ENCODE measurements at regions not wholly inside any gene's neighbourhood (a gene's known extent, or its start where the extent isn't known, plus 50 kb on each side); places are given as distances from the start of the nearest gene placed in this dataset.

GRCh38 chr12:42886160-42886559 is 296.6 kb upstream of the PRICKLE1 start:
- H3K4me1 ChIP-seq (ENCODE audit: control insufficient read depth in 1 of 2, insufficient read depth in 2 of 2, low read length in 2 of 2): no peaks in the 10 kb centered on the region
- H4K8ac ChIP-seq (ENCODE audit: low read depth, low read length): no peak overlapping the region
- no peak overlapping the region for H3K9ac ChIP-seq (ENCODE audit: low read length)
- no peaks in the 10 kb centered on the region for H3K9me3 ChIP-seq (ENCODE audit: insufficient read depth, low read depth, low read length)
- DNase-seq: no peak
- H3K36me3 ChIP-seq (ENCODE audit: control insufficient read depth in 1 of 2, insufficient read depth in 2 of 2, low read length in 2 of 2): no peaks in the 10 kb centered on the region
- H3K18ac ChIP-seq (ENCODE audit: low read length): no peak overlapping the region
- no peaks in the 10 kb centered on the region for H3K27me3 ChIP-seq (ENCODE audit: insufficient read depth, low read length)
- no peak overlapping the region for H4K12ac ChIP-seq (ENCODE audit: low read depth, low read length)
- H3K79me2 ChIP-seq (ENCODE audit: control insufficient read depth, insufficient read depth, low read length, poor library complexity): no peaks in the 10 kb centered on the region
- no peaks in the 10 kb centered on the region for H3K79me1 ChIP-seq (ENCODE audit: low read length)
- no peak overlapping the region for H3K23ac ChIP-seq (ENCODE audit: low read length)
- H3K14ac ChIP-seq (ENCODE audit: low read length): no peak overlapping the region
- no CpG with 5 or more reads among the region's 3 CpGs for WGBS (ENCODE audit: extremely low coverage, insufficient coverage, insufficient read length)
- H3K4me2 ChIP-seq (ENCODE audit: low read length): no peak overlapping the region
- no peak overlapping the region for H3K4ac ChIP-seq (ENCODE audit: low read depth, low read length)
- H2BK5ac ChIP-seq (ENCODE audit: low read depth, low read length, poor library complexity): no peak overlapping the region
- no peak overlapping the region for H3K4me3 ChIP-seq (ENCODE audit: low read depth, low read length)
- no peak overlapping the region for H3K27ac ChIP-seq (ENCODE audit: low read depth, low read length)
- H2AK5ac ChIP-seq (ENCODE audit: low read length): no peak overlapping the region
- H2AFZ ChIP-seq (ENCODE audit: insufficient read depth, low read length, poor library complexity): no peak overlapping the region
- H4K91ac ChIP-seq (ENCODE audit: low read depth, low read length): no peak overlapping the region
- no peak overlapping the region for H2BK120ac ChIP-seq (ENCODE audit: insufficient read depth, low read length, poor library complexity)
- no peak overlapping the region for H2BK12ac ChIP-seq (ENCODE audit: low read length)

DNA sequence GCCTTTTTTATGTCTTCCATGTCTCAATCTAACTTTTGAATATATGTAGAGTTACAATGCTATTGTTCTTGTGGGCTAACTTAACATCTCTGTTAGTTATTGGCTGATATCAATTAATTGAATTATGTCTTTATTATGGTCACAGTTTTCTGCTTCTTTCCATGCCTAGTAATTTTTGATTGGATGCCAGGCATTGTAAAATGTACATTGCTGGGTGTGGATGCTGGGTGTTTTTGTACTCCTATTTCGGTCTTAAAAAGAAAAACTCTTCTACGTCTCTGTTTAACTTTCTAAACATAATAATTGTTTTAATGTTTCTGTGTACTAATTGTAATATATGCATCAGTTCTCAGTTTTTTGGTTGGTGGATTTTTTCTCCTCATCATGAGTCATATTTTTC is 296.1 kb upstream of the PRICKLE1 start:
- Histone ChIP-seq H3K4me3 (ENCODE audit: low read depth, low read length) (no peak overlapping the region), H3K23ac (ENCODE audit: low read length) (no peak overlapping the region), H3K36me3 (ENCODE audit: control insufficient read depth in 1 of 2, insufficient read depth in 2 of 2, low read length in 2 of 2) (no peaks in the 10 kb centered on the region), H4K8ac (ENCODE audit: low read depth, low read length) (no peak overlapping the region), H3K4ac (ENCODE audit: low read depth, low read length) (no peak overlapping the region), H2AFZ (ENCODE audit: insufficient read depth, low read length, poor library complexity) (no peak overlapping the region), H4K91ac (ENCODE audit: low read depth, low read length) (no peak overlapping the region), H4K12ac (ENCODE audit: low read depth, low read length) (no peak overlapping the region), H3K79me2 (ENCODE audit: control insufficient read depth, insufficient read depth, low read length, poor library complexity) (no peaks in the 10 kb centered on the region), H2BK5ac (ENCODE audit: low read depth, low read length, poor library complexity) (no peak overlapping the region), H3K27ac (ENCODE audit: low read depth, low read length) (no peak overlapping the region), H3K9ac (ENCODE audit: low read length) (no peak overlapping the region), H3K9me3 (ENCODE audit: insufficient read depth, low read depth, low read length) (no peaks in the 10 kb centered on the region), H3K18ac (ENCODE audit: low read length) (no peak overlapping the region), H3K4me2 (ENCODE audit: low read length) (no peak overlapping the region), H3K14ac (ENCODE audit: low read length) (no peak overlapping the region), H2BK120ac (ENCODE audit: insufficient read depth, low read length, poor library complexity) (no peak overlapping the region), H3K4me1 (ENCODE audit: control insufficient read depth in 1 of 2, insufficient read depth in 2 of 2, low read length in 2 of 2) (no peaks in the 10 kb centered on the region), H2AK5ac (ENCODE audit: low read length) (no peak overlapping the region), H3K27me3 (ENCODE audit: insufficient read depth, low read length) (no peaks in the 10 kb centered on the region), H2BK12ac (ENCODE audit: low read length) (no peak overlapping the region), H3K79me1 (ENCODE audit: low read length) (no peaks in the 10 kb centered on the region)
- no CpG with 5 or more reads among the region's 2 CpGs for WGBS (ENCODE audit: extremely low coverage, insufficient coverage, insufficient read length)
- DNase-seq: no peak

- Histone ChIP-seq H3K36me3 (ENCODE audit: control insufficient read depth in 1 of 2, insufficient read depth in 2 of 2, low read length in 2 of 2) (no peaks in the 10 kb centered on the region), H3K4ac (ENCODE audit: low read depth, low read length) (no peak overlapping the region), H3K79me1 (ENCODE audit: low read length) (no peaks in the 10 kb centered on the region), H3K9ac (ENCODE audit: low read length) (no peak overlapping the region), H3K23ac (ENCODE audit: low read length) (no peak overlapping the region), H4K91ac (ENCODE audit: low read depth, low read length) (no peak overlapping the region), H2BK12ac (ENCODE audit: low read length) (no peak overlapping the region), H3K9me3 (ENCODE audit: insufficient read depth, low read depth, low read length) (no peaks in the 10 kb centered on the region), H4K8ac (ENCODE audit: low read depth, low read length) (no peak overlapping the region), H3K4me3 (ENCODE audit: low read depth, low read length) (no peak overlapping the region), H3K27ac (ENCODE audit: low read depth, low read length) (no peak overlapping the region), H3K18ac (ENCODE audit: low read length) (no peak overlapping the region), H3K4me2 (ENCODE audit: low read length) (no peak overlapping the region), H2BK5ac (ENCODE audit: low read depth, low read length, poor library complexity) (no peak overlapping the region), H2AK5ac (ENCODE audit: low read length) (no peak overlapping the region), H3K79me2 (ENCODE audit: control insufficient read depth, insufficient read depth, low read length, poor library complexity) (no peaks in the 10 kb centered on the region), H4K12ac (ENCODE audit: low read depth, low read length) (no peak overlapping the region), H3K27me3 (ENCODE audit: insufficient read depth, low read length) (no peaks in the 10 kb centered on the region), H2AFZ (ENCODE audit: insufficient read depth, low read length, poor library complexity) (no peak overlapping the region), H2BK120ac (ENCODE audit: insufficient read depth, low read length, poor library complexity) (no peak overlapping the region), H3K4me1 (ENCODE audit: control insufficient read depth in 1 of 2, insufficient read depth in 2 of 2, low read length in 2 of 2) (no peaks in the 10 kb centered on the region), H3K14ac (ENCODE audit: low read length) (no peak overlapping the region)
- no peak for DNase-seq
- WGBS (ENCODE audit: extremely low coverage, insufficient coverage, insufficient read length): no CpG with 5 or more reads among the region's 4 CpGs
These were observed 294.6 kb upstream of the PRICKLE1 start for GRCh38 chr12:42884116-42884515.

GRCh38 chr12:42873401-42873800 is 283.9 kb upstream of the PRICKLE1 start:
- H3K4me1 ChIP-seq (ENCODE audit: control insufficient read depth in 1 of 2, insufficient read depth in 2 of 2, low read length in 2 of 2): no peaks in the 10 kb centered on the region
- no peak overlapping the region for H4K12ac ChIP-seq (ENCODE audit: low read depth, low read length)
- no peak overlapping the region for H3K4ac ChIP-seq (ENCODE audit: low read depth, low read length)
- H2BK12ac ChIP-seq (ENCODE audit: low read length): no peak overlapping the region
- no peak overlapping the region for H2AK5ac ChIP-seq (ENCODE audit: low read length)
- H2AFZ ChIP-seq (ENCODE audit: insufficient read depth, low read length, poor library complexity): no peak overlapping the region
- H3K18ac ChIP-seq (ENCODE audit: low read length): no peak overlapping the region
- H3K27ac ChIP-seq (ENCODE audit: low read depth, low read length): no peak overlapping the region
- H3K79me1 ChIP-seq (ENCODE audit: low read length): no peaks in the 10 kb centered on the region
- no peak overlapping the region for H3K4me3 ChIP-seq (ENCODE audit: low read depth, low read length)
- no peaks in the 10 kb centered on the region for H3K79me2 ChIP-seq (ENCODE audit: control insufficient read depth, insufficient read depth, low read length, poor library complexity)
- H3K23ac ChIP-seq (ENCODE audit: low read length): no peak overlapping the region
- no peaks in the 10 kb centered on the region for H3K36me3 ChIP-seq (ENCODE audit: control insufficient read depth in 1 of 2, insufficient read depth in 2 of 2, low read length in 2 of 2)
- no peak overlapping the region for H4K91ac ChIP-seq (ENCODE audit: low read depth, low read length)
- no peak overlapping the region for H2BK5ac ChIP-seq (ENCODE audit: low read depth, low read length, poor library complexity)
- no peak overlapping the region for H4K8ac ChIP-seq (ENCODE audit: low read depth, low read length)
- no peaks in the 10 kb centered on the region for H3K27me3 ChIP-seq (ENCODE audit: insufficient read depth, low read length)
- H3K9ac ChIP-seq (ENCODE audit: low read length): no peak overlapping the region
- no peak overlapping the region for H3K14ac ChIP-seq (ENCODE audit: low read length)
- no peak overlapping the region for H2BK120ac ChIP-seq (ENCODE audit: insufficient read depth, low read length, poor library complexity)
- no peaks in the 10 kb centered on the region for H3K9me3 ChIP-seq (ENCODE audit: insufficient read depth, low read depth, low read length)
- WGBS (ENCODE audit: extremely low coverage, insufficient coverage, insufficient read length): no CpG with 5 or more reads among the region's 5 CpGs
- no peak overlapping the region for H3K4me2 ChIP-seq (ENCODE audit: low read length)
- DNase-seq: no peak

Data from trophoblast cell (in vitro differentiated cells and primary cell).